PC-3 (cell line): ENCODE measurements at regions not wholly inside any gene's neighbourhood (a gene's known extent, or its start where the extent isn't known, plus 50 kb on each side); places are given as distances from the start of the nearest gene placed in this dataset.

ENCODE experiments used
- ATAC-seq: fragments of 200-7000 bp; cut with Tn5 transposase; 2 replicates; pipeline ENCODE4 v1.9.1; 2020; ENCODE audit warnings: mild to moderate bottlenecking, moderate library complexity
- BruUV-seq: library from RNA; stranded (reverse); fragments of 400-500 nt; replicated peaks from 2 replicates; lab custom pipeline; 2021; lab: Mats Ljungman, UMichigan
- CTCF ChIA-PET: fragments of 300-600 bp; sonication (Branson Sonifier 250); formaldehyde crosslinking; loops from one replicate; lab custom pipeline; 2022; ENCODE audit warnings: antibody characterized with exemption; lab: Charles Lee
- POLR2A ChIA-PET: fragments of 300-600 bp; sonication (Branson Sonifier 250); formaldehyde crosslinking; loops from one replicate; lab custom pipeline; 2022; ENCODE audit warnings: antibody characterized with exemption; ENCODE audit not compliant: unreplicated experiment; lab: Charles Lee
- DNase-seq: peaks from one replicate; pipeline ENCODE4 v3.0.0-alpha.2; 2015
- H2AFZ ChIP-seq: fragments of 300-600 bp; sonication (generic); 2 replicates; pipeline ENCODE4 v1.6.0; 2016; ENCODE audit warnings: antibody characterized with exemption, low read length
- H3F3A ChIP-seq: fragments of 300-600 bp; sonication (generic); one replicate; pipeline ENCODE4 v1.6.0; 2017; ENCODE audit warnings: antibody characterized with exemption, low read length, control low read depth, mild to moderate bottlenecking; ENCODE audit not compliant: unreplicated experiment
- H3K27ac ChIP-seq: fragments of 300-600 bp; sonication (generic); 2 replicates; pipeline ENCODE4 v1.5.1; 2016; ENCODE audit warnings: mild to moderate bottlenecking, low read length
- H3K27me3 ChIP-seq: fragments of 300-600 bp; sonication (generic); 2 replicates; pipeline ENCODE4 v1.6.1; 2016; ENCODE audit warnings: low read length, mixed read lengths
- H3K36me3 ChIP-seq: fragments of 300-600 bp; sonication (generic); 2 replicates; pipeline ENCODE4 v1.6.1; 2016; ENCODE audit warnings: low read depth, mixed run types, low read length, mixed read lengths
- H3K4me1 ChIP-seq: fragments of 300-600 bp; sonication (generic); 2 replicates; pipeline ENCODE4 v1.5.1; 2016; ENCODE audit warnings: low read length; ENCODE audit not compliant: insufficient read depth
- H3K4me2 ChIP-seq: fragments of 300-600 bp; sonication (generic); 2 replicates; pipeline ENCODE4 v1.6.0; 2016; ENCODE audit warnings: low read length
- H3K4me3 ChIP-seq: fragments of 300-600 bp; sonication (generic); 2 replicates; pipeline ENCODE4 v1.5.1; 2016; ENCODE audit warnings: mild to moderate bottlenecking, low read length, mixed read lengths
- H3K79me2 ChIP-seq: fragments of 300-600 bp; sonication (generic); 2 replicates; pipeline ENCODE4 v1.6.1; 2017; ENCODE audit warnings: low read length, mixed read lengths
- H3K9ac ChIP-seq: fragments of 300-600 bp; sonication (generic); 2 replicates; pipeline ENCODE4 v1.6.0; 2016; ENCODE audit warnings: mild to moderate bottlenecking, low read length
- H3K9me2 ChIP-seq: fragments of 300-600 bp; sonication (generic); replicated peaks from 2 replicates; pipeline ENCODE4 v1.6.1; 2016; ENCODE audit warnings: mixed run types, low read length, mixed read lengths
- H3K9me3 ChIP-seq: fragments of 300-600 bp; sonication (generic); 2 replicates; pipeline ENCODE4 v1.6.1; 2016; ENCODE audit warnings: low read length, mixed read lengths
- H4K20me1 ChIP-seq: fragments of 300-600 bp; sonication (generic); 2 replicates; pipeline ENCODE4 v1.6.1; 2016; ENCODE audit warnings: low read length, mixed read lengths
- EZH2 ChIP-seq: fragments of 300-600 bp; sonication (generic); IDR thresholded peaks from one replicate; pipeline ENCODE4 v1.6.1; 2017; ENCODE audit warnings: antibody characterized with exemption, mild to moderate bottlenecking, low read length; ENCODE audit not compliant: unreplicated experiment
- EZH2phosphoT487 ChIP-seq: fragments of 300-600 bp; sonication (generic); IDR thresholded peaks from 2 replicates; pipeline ENCODE4 v1.6.1; 2018; ENCODE audit warnings: mild to moderate bottlenecking, antibody characterized with exemption, low read length, borderline replicate concordance
- intact Hi-C: fragments of 100-400 bp; cut with micrococcal nuclease; formaldehyde crosslinking; loops from 2 replicates; pipeline ENCODE4 v1.9.0; 2023
- TF ChIP-seq, protein P1 (sequence below): fragments of 300-600 bp; sonication (generic); conservative IDR thresholded peaks from 2 replicates; pipeline ENCODE4 v1.5.1; 2017; ENCODE audit warnings: antibody characterized with exemption, low read depth, mild to moderate bottlenecking, low read length

- Histone ChIP-seq H3F3A (no peaks in the 10 kb centered on the region), H3K4me1 (no peaks in the 10 kb centered on the region), H3K27ac (no peak overlapping the region), H3K4me2 (no peak overlapping the region), H3K9me3 (no peaks in the 10 kb centered on the region), H3K79me2 (no peaks in the 10 kb centered on the region), H3K9ac (no peak overlapping the region), H3K4me3 (no peak overlapping the region), H2AFZ (no peak overlapping the region), H4K20me1 (no peaks in the 10 kb centered on the region), H3K36me3 (no peaks in the 10 kb centered on the region), H3K27me3 (peaks cover 17% of the 10 kb centered on the region), H3K9me2 (no peaks in the 10 kb centered on the region)
- BruUV-seq, result no TSS peak
- intact Hi-C loops, result no loop called here
- DNase-seq (no peak), ATAC-seq (no peak)
- no peak for TF ChIP-seq EZH2phosphoT487
- TF ChIP-seq EZH2, result no peak
- TF ChIP-seq, protein P1, sequence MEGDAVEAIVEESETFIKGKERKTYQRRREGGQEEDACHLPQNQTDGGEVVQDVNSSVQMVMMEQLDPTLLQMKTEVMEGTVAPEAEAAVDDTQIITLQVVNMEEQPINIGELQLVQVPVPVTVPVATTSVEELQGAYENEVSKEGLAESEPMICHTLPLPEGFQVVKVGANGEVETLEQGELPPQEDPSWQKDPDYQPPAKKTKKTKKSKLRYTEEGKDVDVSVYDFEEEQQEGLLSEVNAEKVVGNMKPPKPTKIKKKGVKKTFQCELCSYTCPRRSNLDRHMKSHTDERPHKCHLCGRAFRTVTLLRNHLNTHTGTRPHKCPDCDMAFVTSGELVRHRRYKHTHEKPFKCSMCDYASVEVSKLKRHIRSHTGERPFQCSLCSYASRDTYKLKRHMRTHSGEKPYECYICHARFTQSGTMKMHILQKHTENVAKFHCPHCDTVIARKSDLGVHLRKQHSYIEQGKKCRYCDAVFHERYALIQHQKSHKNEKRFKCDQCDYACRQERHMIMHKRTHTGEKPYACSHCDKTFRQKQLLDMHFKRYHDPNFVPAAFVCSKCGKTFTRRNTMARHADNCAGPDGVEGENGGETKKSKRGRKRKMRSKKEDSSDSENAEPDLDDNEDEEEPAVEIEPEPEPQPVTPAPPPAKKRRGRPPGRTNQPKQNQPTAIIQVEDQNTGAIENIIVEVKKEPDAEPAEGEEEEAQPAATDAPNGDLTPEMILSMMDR, result no peak
- ChIA-PET POLR2A (no interaction called here), CTCF (no interaction called here)
These were observed 262.5 kb upstream of the ARHGAP20 start for GRCh38 chr11:110974731-110975130.

DNA sequence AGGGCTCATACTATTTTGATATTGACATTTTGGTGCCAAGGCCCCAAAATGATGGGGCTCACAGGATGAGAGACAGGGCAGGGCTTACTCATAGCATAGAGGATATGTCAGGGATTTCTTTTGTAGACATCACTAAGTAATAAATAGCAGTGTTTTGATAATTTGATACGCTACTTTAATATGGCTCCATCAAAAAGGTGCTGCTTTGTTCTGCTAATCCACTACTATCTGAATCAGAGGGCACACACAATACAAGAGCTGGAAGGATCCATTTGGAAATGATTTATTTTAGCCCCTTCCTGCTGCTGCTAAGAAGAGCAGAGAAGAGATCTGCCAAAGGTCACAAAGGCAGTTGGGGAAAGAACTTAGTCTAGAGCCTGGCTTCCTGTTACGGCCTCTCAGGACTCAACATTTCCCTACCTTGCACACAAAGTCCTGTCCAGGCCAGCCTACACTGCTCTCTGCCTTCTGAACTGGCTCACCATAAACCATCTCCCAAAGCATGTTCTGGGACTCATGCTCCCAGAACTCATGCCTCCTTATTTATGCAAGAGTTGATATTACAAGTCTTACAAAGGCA, 261.3 kb upstream of the ARHGAP20 start:
- intact Hi-C loops, result no loop called here
- ChIA-PET POLR2A (no interaction called here), CTCF (no interaction called here)
- no peak overlapping the region for H3K4me2 ChIP-seq
- H2AFZ ChIP-seq, result no peak overlapping the region
- no peak overlapping the region for H3K27ac ChIP-seq
- no peaks in the 10 kb centered on the region for H3K9me3 ChIP-seq
- H3K79me2 ChIP-seq, result no peaks in the 10 kb centered on the region
- no peaks in the 10 kb centered on the region for H4K20me1 ChIP-seq
- no peaks in the 10 kb centered on the region for H3K9me2 ChIP-seq
- TF ChIP-seq, protein P1, result no peak
- TF ChIP-seq EZH2phosphoT487 (no peak), EZH2 (no peak)
- no peak overlapping the region for H3K9ac ChIP-seq
- ATAC-seq (no peak), DNase-seq (no peak)
- H3K27me3 ChIP-seq, result peaks cover 21% of the 10 kb centered on the region
- H3K36me3 ChIP-seq, result no peaks in the 10 kb centered on the region
- H3F3A ChIP-seq, result no peaks in the 10 kb centered on the region
- BruUV-seq, result no TSS peak
- H3K4me3 ChIP-seq, result no peak overlapping the region
- H3K4me1 ChIP-seq, result no peaks in the 10 kb centered on the region

DNA sequence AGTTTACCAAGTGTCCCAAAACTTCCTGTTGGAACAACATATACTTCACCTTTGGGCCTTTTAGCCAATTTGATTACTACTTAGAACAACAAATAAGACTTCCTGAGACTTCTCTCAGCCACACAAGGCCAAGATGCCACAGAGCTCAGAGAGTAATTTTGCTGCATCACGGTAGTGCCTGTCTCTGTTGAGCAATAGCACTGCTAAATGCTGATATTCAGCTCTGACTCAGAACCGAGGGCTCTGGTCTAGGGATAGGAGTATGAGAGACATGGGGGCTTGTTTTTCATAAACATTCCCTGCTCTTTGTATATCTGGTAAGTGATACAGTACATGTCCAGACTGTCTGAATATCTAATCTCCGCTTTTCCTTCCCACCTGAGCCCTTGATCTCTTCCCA, 260.4 kb upstream of the ARHGAP20 start:
- Histone ChIP-seq H2AFZ (no peak overlapping the region), H3K4me1 (no peaks in the 10 kb centered on the region), H3K79me2 (no peaks in the 10 kb centered on the region), H3K27me3 (peaks cover 21% of the 10 kb centered on the region), H3K4me2 (no peak overlapping the region), H3K36me3 (no peaks in the 10 kb centered on the region), H3K9me3 (no peaks in the 10 kb centered on the region), H3F3A (no peaks in the 10 kb centered on the region), H4K20me1 (no peaks in the 10 kb centered on the region), H3K9ac (no peak overlapping the region), H3K9me2 (no peaks in the 10 kb centered on the region), H3K4me3 (no peak overlapping the region), H3K27ac (no peak overlapping the region)
- DNase-seq (peak; percentile 26), ATAC-seq (no peak)
- ChIA-PET CTCF (no interaction called here), POLR2A (no interaction called here)
- no TSS peak for BruUV-seq
- TF ChIP-seq, protein P1, result no peak
- TF ChIP-seq EZH2, result no peak
- no peak for TF ChIP-seq EZH2phosphoT487
- intact Hi-C loops, result no loop called here
